Lower leg skin (tissue), 3 donors: ENCODE measurements at regions not wholly inside any gene's neighbourhood (a gene's known extent, or its start where the extent isn't known, plus 50 kb on each side); places are given as distances from the start of the nearest gene placed in this dataset.

Experiments
- CTCF ChIP-seq, 3 donors: fragments of 450-650 bp; IDR thresholded peaks; one replicate each; pipeline ENCODE4 v1.5.1; 2016; ENCODE audit warnings: antibody characterized with exemption in 3 of 3, mild to moderate bottlenecking in 3 of 3, moderate library complexity in 2 of 3
- POLR2A ChIP-seq, 2 donors: fragments of 450-650 bp; IDR thresholded peaks; one replicate each; pipeline ENCODE4 v1.6.1; 2016 to 2017; ENCODE audit warnings: antibody characterized with exemption in 2 of 2, mild to moderate bottlenecking in 1 of 2, moderate library complexity in 1 of 2

- TF ChIP-seq POLR2A (IDR thresholded peaks at IDR 0.05) (no peak), CTCF (IDR thresholded peaks at IDR 0.05) (no peak)
These were observed 93.9 kb upstream of the MINDY3 start for GRCh38 chr10:15954188-15954587.
